Activated CD4-positive, alpha-beta T cell treated with anti-CD3 and anti-CD28 coated beads, Interleukin-2, Interleukin-4, amounts not matched to agents 100 ng/mL and 50 ng/mL, durations not matched to agents 16 hours and 8 hours (primary cell): ENCODE measurements at regions not wholly inside any gene's neighbourhood (a gene's known extent, or its start where the extent isn't known, plus 50 kb on each side); places are given as distances from the start of the nearest gene placed in this dataset.

ENCODE experiments used
- DNase-seq: peaks from one replicate; pipeline ENCODE4 v3.0.0-alpha.2; 2020; ENCODE audit warnings: low spot score

GRCh38 chr4:25580633-25581467 is 74.8 kb upstream of the SLC34A2 start:
- DNase-seq = no peak

GRCh38 chr4:25585901-25586523 is 69.6 kb upstream of the SLC34A2 start:
- DNase-seq = no peak

DNA sequence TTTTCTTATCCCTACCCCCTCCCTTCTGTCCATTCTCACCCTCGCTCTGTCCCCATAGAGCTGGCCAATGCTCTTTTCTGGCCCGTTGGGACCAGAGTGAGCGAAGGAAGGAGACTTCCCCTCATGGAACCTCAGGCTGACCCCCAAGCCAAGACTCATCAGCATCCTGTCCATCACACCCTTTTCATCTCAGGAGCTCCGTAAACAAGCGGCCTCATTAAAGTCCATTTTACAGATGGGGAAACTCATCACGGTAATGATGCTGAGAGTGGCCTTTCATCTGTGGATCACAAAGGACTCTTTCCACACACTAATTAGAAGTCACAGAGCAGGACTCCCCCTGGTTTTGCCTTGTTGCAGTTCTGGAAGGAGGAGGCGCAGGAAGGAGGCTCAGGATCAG is 67.4 kb upstream of the SLC34A2 start:
- no peak for DNase-seq

GRCh38 chr4:25590171-25590570 is 65.5 kb upstream of the SLC34A2 start:
- no peak for DNase-seq

- DNase-seq = no peak
Measured at GRCh38 chr4:25592736-25593135, 62.9 kb upstream of the SLC34A2 start.
